IMR-90 (cell line): ENCODE measurements at regions not wholly inside any gene's neighbourhood (a gene's known extent, or its start where the extent isn't known, plus 50 kb on each side); places are given as distances from the start of the nearest gene placed in this dataset.

Experiments
- ATAC-seq: fragments of 200-7000 bp; cut with Tn5 transposase; 2 replicates; pipeline ENCODE4 v1.9.1; 2020; ENCODE audit warnings: low read depth, mild to moderate bottlenecking, moderate library complexity
- BruUV-seq: library from RNA; stranded (reverse); fragments of 400-500 nt; replicated peaks from 2 replicates; lab custom pipeline; 2021; lab: Mats Ljungman, UMichigan
- CTCF ChIA-PET: fragments of 300-600 bp; formaldehyde crosslinking; extraction: SDS; loops from one replicate; lab custom pipeline; 2021; ENCODE audit warnings: antibody characterized with exemption; lab: Yijun Ruan, JAX
- POLR2A ChIA-PET: fragments of 300-600 bp; sonication (Branson Sonifier 250); formaldehyde crosslinking; loops from one replicate; lab custom pipeline; 2022; ENCODE audit warnings: antibody characterized with exemption; ENCODE audit not compliant: unreplicated experiment; lab: Charles Lee
- DNase-seq: peaks from one replicate; pipeline ENCODE4 v3.0.0; 2013
- H2AFZ ChIP-seq: replicated peaks from 2 replicates; pipeline ENCODE3; 2013; ENCODE audit warnings: low read length, mild to moderate bottlenecking; ENCODE audit not compliant: poor library complexity
- H2AK5ac ChIP-seq: 2 replicates; pipeline ENCODE4 v1.6.1; 2013; ENCODE audit warnings: low read depth, low read length, inconsistent platforms
- H2AK9ac ChIP-seq: replicated peaks from 2 replicates; pipeline ENCODE3; 2013; ENCODE audit warnings: mild to moderate bottlenecking, low read depth, low read length, moderate library complexity; ENCODE audit not compliant: poor library complexity
- H2BK120ac ChIP-seq: 2 replicates; pipeline ENCODE4 v1.6.1; 2013; ENCODE audit warnings: low read depth, low read length, inconsistent platforms
- H2BK15ac ChIP-seq: 3 replicates; pipeline ENCODE4 v1.6.1; 2013; ENCODE audit warnings: low read depth, low read length, inconsistent platforms
- H2BK20ac ChIP-seq: 2 replicates; pipeline ENCODE4 v1.6.1; 2013; ENCODE audit warnings: low read depth, mild to moderate bottlenecking, inconsistent platforms, low read length, moderate library complexity
- H2BK5ac ChIP-seq: 2 replicates; pipeline ENCODE4 v1.6.1; 2013; ENCODE audit warnings: mild to moderate bottlenecking, low read depth, low read length, inconsistent platforms; ENCODE audit not compliant: poor library complexity, severe bottlenecking
- H3K14ac ChIP-seq: replicated peaks from 2 replicates; pipeline ENCODE4 v1.6.1; 2013; ENCODE audit warnings: low read depth, low read length, inconsistent platforms
- H3K18ac ChIP-seq: 2 replicates; pipeline ENCODE4 v1.6.1; 2013; ENCODE audit warnings: low read depth, low read length, control low read depth
- H3K23ac ChIP-seq: 2 replicates; pipeline ENCODE4 v1.6.1; 2013; ENCODE audit warnings: low read depth, low read length, inconsistent platforms
- H3K27ac ChIP-seq: 2 replicates; pipeline ENCODE4 v1.5.1; 2013; ENCODE audit warnings: mild to moderate bottlenecking, control low read depth, low read length; ENCODE audit not compliant: insufficient read depth
- H3K27me3 ChIP-seq: 2 replicates; pipeline ENCODE4 v1.6.1; 2013; ENCODE audit warnings: low read length; ENCODE audit not compliant: control insufficient read depth, insufficient read depth
- H3K36me3 ChIP-seq: 2 replicates; pipeline ENCODE4 v1.6.1; 2013; ENCODE audit warnings: low read length, mixed read lengths; ENCODE audit not compliant: control insufficient read depth, insufficient read depth
- H3K4ac ChIP-seq: 2 replicates; pipeline ENCODE4 v1.6.1; 2013; ENCODE audit warnings: low read depth, low read length, inconsistent platforms
- H3K4me1 ChIP-seq: 2 replicates; pipeline ENCODE4 v1.6.1; 2013; ENCODE audit warnings: low read length, mixed read lengths; ENCODE audit not compliant: control insufficient read depth, insufficient read depth
- H3K4me2 ChIP-seq: 2 replicates; pipeline ENCODE4 v1.6.1; 2013; ENCODE audit warnings: low read depth, mild to moderate bottlenecking, control low read depth, low read length, moderate library complexity
- H3K4me3 ChIP-seq: 2 replicates; pipeline ENCODE4 v1.5.1; 2013; ENCODE audit warnings: low read depth, mild to moderate bottlenecking, control low read depth, low read length, moderate library complexity; ENCODE audit not compliant: insufficient read depth
- H3K56ac ChIP-seq: 2 replicates; pipeline ENCODE4 v1.6.1; 2013; ENCODE audit warnings: low read length, inconsistent platforms; ENCODE audit not compliant: insufficient read depth; ENCODE audit errors: extremely low read depth
- H3K79me1 ChIP-seq, 2 experiments: 2 replicates each; pipeline ENCODE4 v1.6.1; 2013; ENCODE audit warnings: low read length in 2 of 2, inconsistent platforms in 1 of 2, low read depth in 1 of 2
- H3K9ac ChIP-seq: 2 replicates; pipeline ENCODE4 v1.6.1; 2013; ENCODE audit warnings: low read depth, low read length, control low read depth
- H3K9me1 ChIP-seq: 2 replicates; pipeline ENCODE4 v1.6.1; 2013; ENCODE audit warnings: low read length, inconsistent platforms; ENCODE audit not compliant: insufficient read depth
- H3K9me3 ChIP-seq: 2 replicates; pipeline ENCODE4 v1.6.1; 2013; ENCODE audit warnings: low read length; ENCODE audit not compliant: control insufficient read depth, insufficient read depth
- H4K20me1 ChIP-seq: 2 replicates; pipeline ENCODE4 v1.6.1; 2013; ENCODE audit warnings: low read length, inconsistent platforms; ENCODE audit not compliant: insufficient read depth
- H4K5ac ChIP-seq: 2 replicates; pipeline ENCODE4 v1.6.1; 2013; ENCODE audit warnings: mild to moderate bottlenecking, low read depth, low read length, control low read depth
- H4K8ac ChIP-seq, 2 experiments: 2 replicates each; pipeline ENCODE4 v1.6.1; 2013; ENCODE audit warnings: low read depth in 2 of 2, low read length in 2 of 2, control low read depth in 1 of 2, inconsistent platforms in 1 of 2
- H4K91ac ChIP-seq: 2 replicates; pipeline ENCODE4 v1.6.1; 2013; ENCODE audit warnings: low read depth, low read length, inconsistent platforms; ENCODE audit not compliant: insufficient read depth
- CHD1 ChIP-seq: IDR thresholded peaks from 2 replicates; pipeline ENCODE4 v1.6.1; 2012; ENCODE audit warnings: low read depth, low read length, improper control_type of control experiment
- FOS ChIP-seq: fragments of 150-350 bp; IDR thresholded peaks from 2 replicates; pipeline ENCODE4 v1.6.1; 2016; ENCODE audit warnings: low read depth, low read length
- dilution Hi-C: fragments of 300-500 bp; cut with HindIII; formaldehyde crosslinking; loops from one replicate; pipeline ENCODE4 v1.14.3; 2018; ENCODE audit warnings: low sequenced_read_pairs; ENCODE audit not compliant: unreplicated experiment
- in situ Hi-C: fragments of 300-500 bp; cut with MboI; formaldehyde crosslinking; loops from 3 replicates; pipeline ENCODE4 v1.14.3; 2019; ENCODE audit warnings: low sequenced_read_pairs, inconsistent platforms, mixed read lengths
- intact Hi-C: fragments of 100-400 bp; cut with micrococcal nuclease; formaldehyde crosslinking; loops from 2 replicates; pipeline ENCODE4 v1.10.0; 2022

DNA sequence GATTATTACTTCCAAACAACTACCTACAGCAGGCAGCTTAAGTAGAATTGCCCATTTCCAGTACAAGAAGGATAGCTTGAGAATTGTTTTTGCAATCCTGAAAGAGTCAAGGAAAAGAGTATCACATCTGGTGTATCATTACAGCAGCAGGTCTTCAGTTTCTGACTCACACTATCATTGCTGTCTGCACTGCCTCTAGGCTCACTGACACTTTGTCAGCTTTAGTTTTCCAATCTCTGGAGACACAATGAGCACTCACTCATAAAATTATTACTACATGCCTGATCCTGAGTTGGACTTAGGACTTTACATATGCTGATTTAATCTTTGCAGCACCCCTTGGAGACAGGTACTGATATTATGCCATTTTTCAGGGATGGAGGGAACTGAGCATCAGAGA, 244.6 kb upstream of the BOD1L1 start:
- dilution Hi-C loops: no loop called here
- Histone ChIP-seq H3K4me2 (no peak overlapping the region), H3K56ac (no peak overlapping the region), H3K18ac (no peak overlapping the region), H3K27me3 (no peaks in the 10 kb centered on the region), H2BK120ac (no peak overlapping the region), H2AK5ac (no peak overlapping the region), H2AFZ (no peak overlapping the region), H2BK20ac (no peak overlapping the region), H3K9me1 (no peaks in the 10 kb centered on the region), H4K5ac (no peak overlapping the region), H3K27ac (no peak overlapping the region), H4K20me1 (no peaks in the 10 kb centered on the region), H3K4ac (no peak overlapping the region), H2BK5ac (no peak overlapping the region), H3K79me1 (no peaks in the 10 kb centered on the region), H3K36me3 (no peaks in the 10 kb centered on the region), H3K4me3 (no peak overlapping the region), H3K9ac (no peak overlapping the region), H2AK9ac (no peak overlapping the region), H3K14ac (no peak overlapping the region), H4K91ac (no peak overlapping the region), H3K9me3 (no peaks in the 10 kb centered on the region), H3K23ac (no peak overlapping the region), H3K4me1 (no peaks in the 10 kb centered on the region), H4K8ac (no peak overlapping the region), H2BK15ac (no peak overlapping the region)
- in situ Hi-C loops: no loop called here
- ChIA-PET POLR2A (no interaction called here), CTCF (no interaction called here)
- TF ChIP-seq FOS: 0 out of 2 replicates have a peak, but pooled peaks have one; percentile 24
- TF ChIP-seq CHD1: no peak
- peak; percentile 53 for ATAC-seq
- BruUV-seq: no TSS peak
- intact Hi-C loops: no loop called here
- DNase-seq: peak; percentile 59
